ACC112 (cell line): ENCODE measurements at regions not wholly inside any gene's neighbourhood (a gene's known extent, or its start where the extent isn't known, plus 50 kb on each side); places are given as distances from the start of the nearest gene placed in this dataset.

ENCODE experiments used
- H2AFZ ChIP-seq: fragments of 200-600 bp; sonication (generic); one replicate; pipeline ENCODE4 v1.6.0; 2017; ENCODE audit warnings: antibody characterized with exemption, low read length; ENCODE audit not compliant: unreplicated experiment
- H3K27ac ChIP-seq: fragments of 200-600 bp; sonication (generic); 2 replicates; pipeline ENCODE4 v1.5.1; 2014; ENCODE audit warnings: low read depth, mild to moderate bottlenecking, antibody characterized with exemption, low read length, moderate library complexity
- H3K27me3 ChIP-seq: fragments of 200-600 bp; sonication (generic); 2 replicates; pipeline ENCODE4 v1.6.1; 2014; ENCODE audit warnings: mild to moderate bottlenecking, antibody characterized with exemption, low read length, moderate library complexity, mixed read lengths; ENCODE audit not compliant: insufficient read depth
- H3K36me3 ChIP-seq: fragments of 200-600 bp; sonication (generic); 2 replicates; pipeline ENCODE4 v1.6.1; 2016; ENCODE audit warnings: mild to moderate bottlenecking, antibody characterized with exemption, low read length, moderate library complexity, mixed read lengths; ENCODE audit not compliant: insufficient read depth
- H3K4me1 ChIP-seq: fragments of 200-600 bp; sonication (generic); one replicate; pipeline ENCODE4 v1.6.1; 2016; ENCODE audit warnings: low read length, mixed read lengths; ENCODE audit not compliant: insufficient read depth, unreplicated experiment, control insufficient read depth
- H3K4me3 ChIP-seq: fragments of 200-600 bp; sonication (generic); 2 replicates; pipeline ENCODE4 v1.5.1; 2014; ENCODE audit warnings: mild to moderate bottlenecking, low read depth, low read length
- H3K79me2 ChIP-seq: fragments of 200-600 bp; sonication (generic); one replicate; pipeline ENCODE4 v1.6.0; 2016; ENCODE audit warnings: low read length; ENCODE audit not compliant: control insufficient read depth, unreplicated experiment, insufficient read depth

- Histone ChIP-seq H3K4me1 (no peaks in the 10 kb centered on the region), H3K36me3 (no peaks in the 10 kb centered on the region), H3K27ac (no peak overlapping the region), H2AFZ (no peak overlapping the region), H3K27me3 (no peaks in the 10 kb centered on the region), H3K79me2 (no peaks in the 10 kb centered on the region), H3K4me3 (no peak overlapping the region)
Observed at GRCh38 chr15:87118846-87119245, 1039.2 kb downstream of the AGBL1 start.

GRCh38 chr15:87118435-87118834 is 1038.8 kb downstream of the AGBL1 start:
- H3K27ac ChIP-seq = no peak overlapping the region
- no peaks in the 10 kb centered on the region for H3K79me2 ChIP-seq
- H2AFZ ChIP-seq = no peak overlapping the region

GRCh38 chr15:87115795-87116194 is 1036.1 kb downstream of the AGBL1 start:
- Histone ChIP-seq H3K27me3 (no peaks in the 10 kb centered on the region), H3K27ac (no peak overlapping the region), H3K79me2 (no peaks in the 10 kb centered on the region), H3K4me3 (no peak overlapping the region), H2AFZ (no peak overlapping the region), H3K36me3 (no peaks in the 10 kb centered on the region), H3K4me1 (no peaks in the 10 kb centered on the region)

More at GRCh38 chr15:87118435-87118834, 1038.8 kb downstream of the AGBL1 start:
- H3K27me3 ChIP-seq = no peaks in the 10 kb centered on the region
- no peak overlapping the region for H3K4me3 ChIP-seq
- H3K36me3 ChIP-seq = no peaks in the 10 kb centered on the region
- H3K4me1 ChIP-seq = no peaks in the 10 kb centered on the region

GRCh38 chr15:87099916-87100315 is 1020.2 kb downstream of the AGBL1 start:
- no peak overlapping the region for H3K4me3 ChIP-seq
- no peak overlapping the region for H2AFZ ChIP-seq
- no peak overlapping the region for H3K27ac ChIP-seq
- H3K27me3 ChIP-seq = no peaks in the 10 kb centered on the region
- no peaks in the 10 kb centered on the region for H3K36me3 ChIP-seq
- H3K79me2 ChIP-seq = no peaks in the 10 kb centered on the region
- H3K4me1 ChIP-seq = no peaks in the 10 kb centered on the region

GRCh38 chr15:87089551-87089950 is 1009.9 kb downstream of the AGBL1 start:
- H3K4me1 ChIP-seq = no peaks in the 10 kb centered on the region
- H3K27ac ChIP-seq = no peak overlapping the region
- H3K36me3 ChIP-seq = no peaks in the 10 kb centered on the region
- H3K79me2 ChIP-seq = no peaks in the 10 kb centered on the region
- no peaks in the 10 kb centered on the region for H3K27me3 ChIP-seq
- no peak overlapping the region for H2AFZ ChIP-seq
- no peak overlapping the region for H3K4me3 ChIP-seq

GRCh38 chr15:87083201-87083600 is 1003.5 kb downstream of the AGBL1 start:
- no peak overlapping the region for H2AFZ ChIP-seq
- H3K27ac ChIP-seq = no peak overlapping the region
- no peaks in the 10 kb centered on the region for H3K27me3 ChIP-seq
- H3K36me3 ChIP-seq = no peaks in the 10 kb centered on the region
- H3K4me1 ChIP-seq = no peaks in the 10 kb centered on the region
- H3K4me3 ChIP-seq = no peak overlapping the region
- no peaks in the 10 kb centered on the region for H3K79me2 ChIP-seq

GRCh38 chr15:87082581-87082980 is 1002.9 kb downstream of the AGBL1 start:
- Histone ChIP-seq H3K27ac (no peak overlapping the region), H2AFZ (no peak overlapping the region), H3K79me2 (no peaks in the 10 kb centered on the region), H3K4me1 (no peaks in the 10 kb centered on the region), H3K4me3 (no peak overlapping the region), H3K27me3 (no peaks in the 10 kb centered on the region), H3K36me3 (no peaks in the 10 kb centered on the region)

GRCh38 chr15:87080547-87080946 is 1000.9 kb downstream of the AGBL1 start:
- Histone ChIP-seq H3K27me3 (no peaks in the 10 kb centered on the region), H3K4me3 (no peak overlapping the region), H3K79me2 (no peaks in the 10 kb centered on the region), H3K4me1 (no peaks in the 10 kb centered on the region), H2AFZ (no peak overlapping the region), H3K36me3 (no peaks in the 10 kb centered on the region), H3K27ac (no peak overlapping the region)
